SK-N-SH treated with all-trans-retinoic acid at 6 μM for 48 hours (cell line): ENCODE measurements at regions not wholly inside any gene's neighbourhood (a gene's known extent, or its start where the extent isn't known, plus 50 kb on each side); places are given as distances from the start of the nearest gene placed in this dataset.

Experiments used
- ATAC-seq: fragments of 200-7000 bp; cut with Tn5 transposase; 3 replicates; pipeline ENCODE4 v1.9.1; 2020; ENCODE audit warnings: mild to moderate bottlenecking, moderate library complexity
- ARNTL ChIP-seq: fragments of 450-650 bp; formaldehyde crosslinking; IDR thresholded peaks from 2 replicates; pipeline ENCODE4 v1.5.0; 2020; ENCODE audit warnings: low read depth, mild to moderate bottlenecking, moderate library complexity, borderline replicate concordance
- BACH2 ChIP-seq: fragments of 250-450 bp; sonication (Bioruptor Pico); IDR thresholded peaks from 2 replicates; pipeline ENCODE4 v1.9.0; 2021; ENCODE audit warnings: mild to moderate bottlenecking, borderline replicate concordance
- CREB5 ChIP-seq: fragments of 250-450 bp; sonication (Bioruptor Pico); IDR thresholded peaks from 2 replicates; pipeline ENCODE4 v1.5.1; 2020; ENCODE audit warnings: low read depth, mild to moderate bottlenecking, moderate library complexity
- CSDC2 ChIP-seq: fragments of 250-450 bp; sonication (Bioruptor Pico); IDR thresholded peaks from 2 replicates; pipeline ENCODE4 v1.5.0; 2020; ENCODE audit warnings: mild to moderate bottlenecking, moderate library complexity
- ESRRG ChIP-seq: fragments of 250-450 bp; sonication (Bioruptor Pico); IDR thresholded peaks from 2 replicates; pipeline ENCODE4 v1.6.1; 2021; ENCODE audit warnings: mild to moderate bottlenecking
- GLIS3 ChIP-seq: fragments of 250-450 bp; sonication (Bioruptor Pico); IDR thresholded peaks from 2 replicates; pipeline ENCODE4 v1.5.0; 2020; ENCODE audit warnings: mild to moderate bottlenecking, moderate library complexity
- ISL1 ChIP-seq: fragments of 250-450 bp; sonication (Bioruptor Pico); IDR thresholded peaks from 2 replicates; pipeline ENCODE4 v2.1.2; 2022; ENCODE audit warnings: mild to moderate bottlenecking, moderate library complexity
- OSR1 ChIP-seq: fragments of 250-450 bp; sonication (Bioruptor Pico); IDR thresholded peaks from 2 replicates; pipeline ENCODE4 v1.8.0; 2022; ENCODE audit warnings: moderate library complexity, mild to moderate bottlenecking, inconsistent platforms
- POU6F1 ChIP-seq: fragments of 250-450 bp; sonication (Bioruptor Pico); IDR thresholded peaks from 2 replicates; pipeline ENCODE4 v1.8.0; 2021; ENCODE audit warnings: low read depth, mild to moderate bottlenecking, moderate library complexity, borderline replicate concordance
- RARB ChIP-seq: fragments of 250-450 bp; sonication (Bioruptor Pico); IDR thresholded peaks from 2 replicates; pipeline ENCODE4 v1.8.0; 2021; ENCODE audit warnings: mild to moderate bottlenecking, moderate library complexity
- SNAI2 ChIP-seq: fragments of 250-450 bp; sonication (Bioruptor Pico); IDR thresholded peaks from 2 replicates; pipeline ENCODE4 v1.5.0; 2020; ENCODE audit warnings: mild to moderate bottlenecking, moderate library complexity
- TOX ChIP-seq: fragments of 250-450 bp; sonication (Bioruptor Pico); IDR thresholded peaks from 2 replicates; pipeline ENCODE4 v1.8.0; 2021; ENCODE audit warnings: mild to moderate bottlenecking, moderate library complexity, borderline replicate concordance
- ZC3H10 ChIP-seq: fragments of 250-450 bp; sonication (Bioruptor Pico); IDR thresholded peaks from 2 replicates; pipeline ENCODE4 v1.5.1; 2021; ENCODE audit warnings: mild to moderate bottlenecking, moderate library complexity
- ZFP3 ChIP-seq: fragments of 250-450 bp; sonication (Bioruptor Pico); IDR thresholded peaks from 2 replicates; pipeline ENCODE4 v1.5.0; 2020; ENCODE audit warnings: mild to moderate bottlenecking, moderate library complexity
- ZFP30 ChIP-seq: fragments of 450-650 bp; formaldehyde crosslinking; IDR thresholded peaks from 2 replicates; pipeline ENCODE4 v1.5.0; 2022; ENCODE audit warnings: mild to moderate bottlenecking, moderate library complexity
- ZNF565 ChIP-seq: fragments of 450-650 bp; formaldehyde crosslinking; conservative IDR thresholded peaks from 2 replicates; pipeline ENCODE4 v1.5.0; 2020; ENCODE audit warnings: low read depth, mild to moderate bottlenecking, moderate library complexity
- ZNF70 ChIP-seq: fragments of 450-650 bp; formaldehyde crosslinking; IDR thresholded peaks from 2 replicates; pipeline ENCODE4 v1.5.0; 2020; ENCODE audit warnings: mild to moderate bottlenecking, moderate library complexity
- ZNF8 ChIP-seq: fragments of 450-650 bp; formaldehyde crosslinking; IDR thresholded peaks from 2 replicates; pipeline ENCODE4 v1.5.0; 2020; ENCODE audit warnings: mild to moderate bottlenecking, moderate library complexity
- TF ChIP-seq, protein P1 (sequence below): fragments of 250-450 bp; sonication (Bioruptor Pico); IDR thresholded peaks from 2 replicates; pipeline ENCODE4 v1.5.0; 2020; ENCODE audit warnings: mild to moderate bottlenecking, moderate library complexity
- TF ChIP-seq, protein P2 (sequence below): fragments of 250-450 bp; sonication (Bioruptor Pico); IDR thresholded peaks from 2 replicates; pipeline ENCODE4 v1.5.1; 2021; ENCODE audit warnings: mild to moderate bottlenecking, moderate library complexity
- TF ChIP-seq, protein P3 (sequence below): fragments of 250-450 bp; sonication (Bioruptor Pico); IDR thresholded peaks from 2 replicates; pipeline ENCODE4 v1.8.0; 2020; ENCODE audit warnings: mild to moderate bottlenecking, moderate library complexity, borderline replicate concordance

DNA sequence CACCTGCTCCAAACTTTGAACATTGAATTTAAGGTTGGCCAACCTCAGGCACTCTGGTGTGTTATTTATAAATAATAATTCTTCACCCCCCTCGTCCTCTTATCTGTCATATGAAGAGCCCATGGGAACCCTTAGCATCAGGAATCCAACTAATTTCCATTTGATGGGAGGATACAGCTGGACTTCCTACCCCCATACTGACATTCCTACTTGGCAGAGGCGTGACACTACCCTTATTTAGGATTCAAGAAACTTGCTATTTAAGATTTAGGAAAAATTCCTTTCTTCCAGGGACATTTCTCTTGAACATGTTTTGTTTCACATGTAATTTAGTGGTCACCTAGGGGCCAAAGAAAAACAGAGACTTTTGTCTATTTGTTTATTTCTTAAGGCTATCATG is 171.9 kb upstream of the NRP1 start:
- ATAC-seq, result no peak
- TF ChIP-seq, protein P1, sequence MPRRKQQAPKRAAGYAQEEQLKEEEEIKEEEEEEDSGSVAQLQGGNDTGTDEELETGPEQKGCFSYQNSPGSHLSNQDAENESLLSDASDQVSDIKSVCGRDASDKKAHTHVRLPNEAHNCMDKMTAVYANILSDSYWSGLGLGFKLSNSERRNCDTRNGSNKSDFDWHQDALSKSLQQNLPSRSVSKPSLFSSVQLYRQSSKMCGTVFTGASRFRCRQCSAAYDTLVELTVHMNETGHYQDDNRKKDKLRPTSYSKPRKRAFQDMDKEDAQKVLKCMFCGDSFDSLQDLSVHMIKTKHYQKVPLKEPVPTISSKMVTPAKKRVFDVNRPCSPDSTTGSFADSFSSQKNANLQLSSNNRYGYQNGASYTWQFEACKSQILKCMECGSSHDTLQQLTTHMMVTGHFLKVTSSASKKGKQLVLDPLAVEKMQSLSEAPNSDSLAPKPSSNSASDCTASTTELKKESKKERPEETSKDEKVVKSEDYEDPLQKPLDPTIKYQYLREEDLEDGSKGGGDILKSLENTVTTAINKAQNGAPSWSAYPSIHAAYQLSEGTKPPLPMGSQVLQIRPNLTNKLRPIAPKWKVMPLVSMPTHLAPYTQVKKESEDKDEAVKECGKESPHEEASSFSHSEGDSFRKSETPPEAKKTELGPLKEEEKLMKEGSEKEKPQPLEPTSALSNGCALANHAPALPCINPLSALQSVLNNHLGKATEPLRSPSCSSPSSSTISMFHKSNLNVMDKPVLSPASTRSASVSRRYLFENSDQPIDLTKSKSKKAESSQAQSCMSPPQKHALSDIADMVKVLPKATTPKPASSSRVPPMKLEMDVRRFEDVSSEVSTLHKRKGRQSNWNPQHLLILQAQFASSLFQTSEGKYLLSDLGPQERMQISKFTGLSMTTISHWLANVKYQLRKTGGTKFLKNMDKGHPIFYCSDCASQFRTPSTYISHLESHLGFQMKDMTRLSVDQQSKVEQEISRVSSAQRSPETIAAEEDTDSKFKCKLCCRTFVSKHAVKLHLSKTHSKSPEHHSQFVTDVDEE, result no peak
- TF ChIP-seq ZNF8 (CRISPR knock-in tag) (no peak), ISL1 (CRISPR knock-in tag) (no peak), ZFP30 (CRISPR knock-in tag) (no peak), ESRRG (CRISPR knock-in tag) (no peak), TOX (CRISPR knock-in tag) (no peak), RARB (CRISPR knock-in tag) (no peak), ZFP3 (CRISPR knock-in tag) (no peak), POU6F1 (CRISPR knock-in tag) (no peak), OSR1 (CRISPR knock-in tag) (no peak), CSDC2 (CRISPR knock-in tag) (no peak), ZNF565 (CRISPR knock-in tag) (no peak), ARNTL (no peak), CREB5 (no peak), ZNF70 (CRISPR knock-in tag) (no peak), ZC3H10 (CRISPR knock-in tag) (no peak)
- TF ChIP-seq, protein P2, sequence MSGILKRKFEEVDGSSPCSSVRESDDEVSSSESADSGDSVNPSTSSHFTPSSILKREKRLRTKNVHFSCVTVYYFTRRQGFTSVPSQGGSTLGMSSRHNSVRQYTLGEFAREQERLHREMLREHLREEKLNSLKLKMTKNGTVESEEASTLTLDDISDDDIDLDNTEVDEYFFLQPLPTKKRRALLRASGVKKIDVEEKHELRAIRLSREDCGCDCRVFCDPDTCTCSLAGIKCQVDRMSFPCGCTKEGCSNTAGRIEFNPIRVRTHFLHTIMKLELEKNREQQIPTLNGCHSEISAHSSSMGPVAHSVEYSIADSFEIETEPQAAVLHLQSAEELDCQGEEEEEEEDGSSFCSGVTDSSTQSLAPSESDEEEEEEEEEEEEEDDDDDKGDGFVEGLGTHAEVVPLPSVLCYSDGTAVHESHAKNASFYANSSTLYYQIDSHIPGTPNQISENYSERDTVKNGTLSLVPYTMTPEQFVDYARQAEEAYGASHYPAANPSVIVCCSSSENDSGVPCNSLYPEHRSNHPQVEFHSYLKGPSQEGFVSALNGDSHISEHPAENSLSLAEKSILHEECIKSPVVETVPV (CRISPR knock-in tag), result no peak
- TF ChIP-seq, protein P3, sequence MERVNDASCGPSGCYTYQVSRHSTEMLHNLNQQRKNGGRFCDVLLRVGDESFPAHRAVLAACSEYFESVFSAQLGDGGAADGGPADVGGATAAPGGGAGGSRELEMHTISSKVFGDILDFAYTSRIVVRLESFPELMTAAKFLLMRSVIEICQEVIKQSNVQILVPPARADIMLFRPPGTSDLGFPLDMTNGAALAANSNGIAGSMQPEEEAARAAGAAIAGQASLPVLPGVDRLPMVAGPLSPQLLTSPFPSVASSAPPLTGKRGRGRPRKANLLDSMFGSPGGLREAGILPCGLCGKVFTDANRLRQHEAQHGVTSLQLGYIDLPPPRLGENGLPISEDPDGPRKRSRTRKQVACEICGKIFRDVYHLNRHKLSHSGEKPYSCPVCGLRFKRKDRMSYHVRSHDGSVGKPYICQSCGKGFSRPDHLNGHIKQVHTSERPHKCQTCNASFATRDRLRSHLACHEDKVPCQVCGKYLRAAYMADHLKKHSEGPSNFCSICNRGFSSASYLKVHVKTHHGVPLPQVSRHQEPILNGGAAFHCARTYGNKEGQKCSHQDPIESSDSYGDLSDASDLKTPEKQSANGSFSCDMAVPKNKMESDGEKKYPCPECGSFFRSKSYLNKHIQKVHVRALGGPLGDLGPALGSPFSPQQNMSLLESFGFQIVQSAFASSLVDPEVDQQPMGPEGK (CRISPR knock-in tag), result no peak

DNA sequence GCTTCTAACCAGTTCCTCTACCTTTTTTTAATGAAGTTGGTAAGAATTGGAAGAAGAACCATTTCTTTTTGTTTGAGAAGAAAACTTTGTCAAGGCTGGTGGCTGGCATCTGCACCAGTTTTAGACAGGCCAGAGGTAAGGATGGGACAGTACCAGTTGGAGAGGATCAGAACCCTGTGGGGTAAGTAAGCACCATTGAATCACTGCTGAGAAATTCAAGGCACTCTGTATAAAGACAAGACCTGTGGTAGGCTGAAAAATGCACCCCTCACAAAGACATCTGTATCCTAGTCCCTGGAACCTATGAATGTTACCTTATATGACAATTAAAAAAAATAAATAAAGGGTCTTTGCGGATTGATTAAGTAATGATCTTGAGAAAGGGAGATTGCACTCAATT is 166.7 kb upstream of the NRP1 start:
- TF ChIP-seq ISL1 (CRISPR knock-in tag) (no peak), GLIS3 (CRISPR knock-in tag) (no peak), ZNF565 (CRISPR knock-in tag) (no peak), CSDC2 (CRISPR knock-in tag) (no peak), TOX (CRISPR knock-in tag) (no peak), ZC3H10 (CRISPR knock-in tag) (no peak), ESRRG (CRISPR knock-in tag) (no peak)
- ATAC-seq, result no peak

DNA sequence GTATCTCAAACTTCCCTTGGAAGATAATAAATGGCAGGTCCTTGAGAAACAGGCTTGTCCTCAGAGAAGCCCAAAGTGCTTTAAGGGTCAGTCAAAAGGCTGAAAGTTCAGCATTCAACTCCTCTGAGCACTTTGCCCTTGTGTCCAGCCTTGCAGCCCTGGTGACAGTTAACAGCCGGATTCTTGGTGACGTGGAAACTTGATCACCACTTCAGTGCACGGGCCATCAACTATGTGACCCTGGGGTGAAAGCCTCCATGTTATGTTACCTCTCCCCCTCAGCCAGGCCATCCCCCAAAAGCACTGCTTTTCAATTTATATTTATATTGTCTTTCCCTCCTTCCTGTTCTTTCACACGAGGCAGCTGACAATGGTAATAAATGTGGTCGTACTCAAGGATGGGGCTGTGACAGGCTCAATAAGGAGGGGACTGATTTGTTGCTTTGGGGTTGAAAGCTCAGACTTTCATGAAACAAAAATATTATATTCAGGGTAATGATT is 164.0 kb upstream of the NRP1 start:
- TF ChIP-seq ISL1 (CRISPR knock-in tag) (no peak), ZFP3 (CRISPR knock-in tag) (no peak), ZNF565 (CRISPR knock-in tag) (no peak), SNAI2 (CRISPR knock-in tag) (no peak), ZNF8 (CRISPR knock-in tag) (no peak), ARNTL (no peak), POU6F1 (CRISPR knock-in tag) (no peak), OSR1 (CRISPR knock-in tag) (no peak), GLIS3 (CRISPR knock-in tag) (no peak), RARB (CRISPR knock-in tag) (no peak), CREB5 (no peak), BACH2 (no peak), CSDC2 (CRISPR knock-in tag) (no peak), ZNF70 (CRISPR knock-in tag) (no peak), TOX (CRISPR knock-in tag) (no peak)
- TF ChIP-seq, protein P3 (CRISPR knock-in tag), result no peak
- ATAC-seq, result no peak
